CD14-positive monocyte (primary cell): ENCODE measurements at regions not wholly inside any gene's neighbourhood (a gene's known extent, or its start where the extent isn't known, plus 50 kb on each side); places are given as distances from the start of the nearest gene placed in this dataset.

ENCODE experiments used
- DNase-seq, 3 donors: peaks; one replicate each; pipeline ENCODE4 v3.0.0-alpha.2; 2011 to 2022
- H2AFZ ChIP-seq: 2 replicates; pipeline ENCODE4 v1.6.0; 2012; ENCODE audit warnings: mild to moderate bottlenecking, low read depth, low read length, inconsistent platforms; ENCODE audit not compliant: insufficient read depth, poor library complexity, severe bottlenecking
- H3K27ac ChIP-seq, 2 donors: 1 replicate in 1 of 2; 2 replicates in 1 of 2; pipeline ENCODE4 v1.5.1; 2012 to 2013; ENCODE audit warnings: low read length in 2 of 2, control low read depth in 1 of 2, inconsistent platforms in 1 of 2, low read depth in 1 of 2, mild to moderate bottlenecking in 1 of 2
- H3K27me3 ChIP-seq, 2 donors: one replicate each; pipeline versions ENCODE4 v1.6.0 to v1.6.1; 2011 to 2013; ENCODE audit warnings: low read length in 2 of 2; ENCODE audit not compliant: control insufficient read depth in 2 of 2, insufficient read depth in 2 of 2
- H3K36me3 ChIP-seq, 2 donors: replicated peaks in 1 of 2; 1 replicate in 1 of 2; 2 replicates in 1 of 2; pipeline versions ENCODE4 v1.5.1 to v1.6.1; 2012 to 2013; ENCODE audit warnings: low read length in 2 of 2, control low read depth in 1 of 2, inconsistent platforms in 1 of 2, mild to moderate bottlenecking in 1 of 2; ENCODE audit not compliant: insufficient read depth in 2 of 2, control insufficient read depth in 1 of 2
- H3K4me1 ChIP-seq, 2 donors: 1 replicate in 1 of 2; 2 replicates in 1 of 2; pipeline versions ENCODE4 v1.5.1 to v1.6.1; 2012 to 2013; ENCODE audit warnings: low read length in 2 of 2, control low read depth in 1 of 2, inconsistent platforms in 1 of 2, mild to moderate bottlenecking in 1 of 2, moderate library complexity in 1 of 2; ENCODE audit not compliant: insufficient read depth in 2 of 2, control insufficient read depth in 1 of 2
- H3K4me2 ChIP-seq: replicated peaks from 2 replicates; pipeline ENCODE3; 2012; ENCODE audit warnings: low read length, moderate library complexity, mild to moderate bottlenecking; ENCODE audit not compliant: poor library complexity, severe bottlenecking; ENCODE audit errors: extremely low read depth
- H3K4me3 ChIP-seq, 3 experiments: fragments of 200-600 bp in 1 of 3; sonication (generic) in 1 of 3; replicated peaks in 1 of 3; 1 replicate in 2 of 3; 2 replicates in 1 of 3; pipeline ENCODE4 v1.5.1; 2011 to 2013; ENCODE audit warnings: low read length in 3 of 3, mild to moderate bottlenecking in 3 of 3, control low read depth in 2 of 3, low read depth in 2 of 3, inconsistent platforms in 1 of 3, moderate library complexity in 1 of 3
- H3K79me2 ChIP-seq: 2 replicates; pipeline ENCODE4 v1.6.0; 2012; ENCODE audit warnings: mild to moderate bottlenecking, control low read depth, inconsistent platforms, low read length, moderate library complexity; ENCODE audit not compliant: insufficient read depth
- H3K9ac ChIP-seq: 2 replicates; pipeline ENCODE4 v1.6.0; 2017; ENCODE audit warnings: low read length, mild to moderate bottlenecking; ENCODE audit not compliant: insufficient read depth, poor library complexity, severe bottlenecking
- H3K9me3 ChIP-seq, 2 donors: replicated peaks in 1 of 2; 1 replicate in 1 of 2; 2 replicates in 1 of 2; pipeline versions ENCODE4 v1.5.1 to v1.6.1; 2012 to 2013; ENCODE audit warnings: low read length in 2 of 2, control low read depth in 1 of 2; ENCODE audit not compliant: control insufficient read depth in 1 of 2, insufficient read depth in 1 of 2
- H4K20me1 ChIP-seq: 2 replicates; pipeline ENCODE4 v1.6.0; 2012; ENCODE audit warnings: mild to moderate bottlenecking, low read length, control low read depth, moderate library complexity; ENCODE audit not compliant: insufficient read depth
- H3K27ac Mint-ChIP-seq, 7 donors: one replicate each; pipeline ENCODE4 v1.8.0; 2020; ENCODE audit warnings: mild to moderate bottlenecking in 7 of 7, mixed read lengths in 7 of 7, moderate library complexity in 6 of 7, inconsistent platforms in 2 of 7
- H3K27me3 Mint-ChIP-seq, 3 donors: one replicate each; pipeline ENCODE4 v1.8.0; 2021 to 2022; ENCODE audit warnings: low read depth in 3 of 3, mild to moderate bottlenecking in 3 of 3, mixed read lengths in 3 of 3, moderate library complexity in 3 of 3, inconsistent platforms in 1 of 3
- H3K36me3 Mint-ChIP-seq, 2 donors: one replicate each; pipeline ENCODE4 v1.8.0; 2020; ENCODE audit warnings: mixed read lengths in 2 of 2, inconsistent platforms in 1 of 2, mild to moderate bottlenecking in 1 of 2
- H3K4me1 Mint-ChIP-seq: one replicate; pipeline ENCODE4 v1.8.0; 2020; ENCODE audit warnings: mild to moderate bottlenecking, mixed read lengths
- H3K4me3 Mint-ChIP-seq, 2 donors: one replicate each; pipeline ENCODE4 v1.8.0; 2020; ENCODE audit warnings: mild to moderate bottlenecking in 2 of 2, mixed read lengths in 2 of 2, moderate library complexity in 1 of 2
- H3K9me3 Mint-ChIP-seq, 7 donors: one replicate each; pipeline ENCODE4 v1.8.0; 2020 to 2022; ENCODE audit warnings: mixed read lengths in 7 of 7, mild to moderate bottlenecking in 6 of 7, moderate library complexity in 6 of 7, inconsistent platforms in 2 of 7
- CTCF ChIP-seq: fragments of 200-600 bp; IDR thresholded peaks from one replicate; pipeline ENCODE4 v1.8.0; 2022; ENCODE audit warnings: antibody characterized with exemption, mild to moderate bottlenecking
- WGBS: methylation state at CpG from one replicate; pipeline ENCODE4 v1.1.5; 2013; ENCODE audit warnings: missing lambda C conversion rate; ENCODE audit not compliant: insufficient coverage; 5-methylcytosine and 5-hydroxymethylcytosine counted together
- intact Hi-C, 2 donors: fragments of 100-400 bp; cut with micrococcal nuclease; formaldehyde crosslinking; loops; one replicate each; pipeline versions ENCODE4 v1.15.0 to v1.15.1; 2023

- Histone ChIP-seq H3K27ac (no peak overlapping the region), H3K9ac (no peak overlapping the region), H3K9me3 (no peaks in the 10 kb centered on the region), H3K4me2 (no peak overlapping the region), H3K27me3 (no peaks in the 10 kb centered on the region), H3K36me3 (no peaks in the 10 kb centered on the region), H3K4me1 (no peaks in the 10 kb centered on the region), H2AFZ (no peak overlapping the region), H4K20me1 (no peaks in the 10 kb centered on the region), H3K4me3 (no peak overlapping the region), H3K79me2 (no peaks in the 10 kb centered on the region)
- intact Hi-C loops, result loop anchor here in 1 of 2 donors (2.0 kb wide), 1 partner anchor 225 kb away; no protein-coding TSS in a partner anchor
- Mint-ChIP-seq H3K4me1 (peaks cover 9% of the 10 kb centered on the region), H3K9me3 (peaks cover 0 to 8% (median 2%) of the 10 kb centered on the region in 7 donors), H3K36me3 (no peaks in the 10 kb centered on the region), H3K4me3 (no peak overlapping the region), H3K27ac (no peak overlapping the region), H3K27me3 (peaks cover 1 to 6% (median 4%) of the 10 kb centered on the region in 3 donors)
- peak; percentile 80 for TF ChIP-seq CTCF
- WGBS, result 36% methylated on average over 4 of the region's 6 CpGs
- peak; percentile 11 to 16 (median 16) for DNase-seq
Observed at GRCh38 chr9:113737517-113738271, 138.4 kb upstream of the ZNF618 start.

- Mint-ChIP-seq H3K27ac (peak overlapping the region in 2 of 7 donors; percentile 11 to 42), H3K36me3 (no peaks in the 10 kb centered on the region), H3K4me1 (peaks cover 10% of the 10 kb centered on the region), H3K9me3 (peaks cover 0 to 6% (median 1%) of the 10 kb centered on the region in 7 donors), H3K27me3 (peaks cover 3 to 6% (median 4%) of the 10 kb centered on the region in 3 donors), H3K4me3 (no peak overlapping the region)
- intact Hi-C loops, result no loop called here
- H3K9me3 ChIP-seq, result no peaks in the 10 kb centered on the region
- WGBS, result 90% methylated on average over 4 of the region's 9 CpGs
- no peaks in the 10 kb centered on the region for H4K20me1 ChIP-seq
- no peak for TF ChIP-seq CTCF
- no peaks in the 10 kb centered on the region for H3K36me3 ChIP-seq
- no peak overlapping the region for H3K4me3 ChIP-seq
- no peak overlapping the region for H3K4me2 ChIP-seq
- H3K4me1 ChIP-seq, result no peaks in the 10 kb centered on the region
- no peaks in the 10 kb centered on the region for H3K27me3 ChIP-seq
- no peak for DNase-seq
- no peak overlapping the region for H3K9ac ChIP-seq
- H3K27ac ChIP-seq, result no peak overlapping the region
- H2AFZ ChIP-seq, result no peak overlapping the region
- H3K79me2 ChIP-seq, result no peaks in the 10 kb centered on the region
Observed at GRCh38 chr9:113738496-113738892, 137.6 kb upstream of the ZNF618 start.
